A673 (cell line): ENCODE measurements at regions not wholly inside any gene's neighbourhood (a gene's known extent, or its start where the extent isn't known, plus 50 kb on each side); places are given as distances from the start of the nearest gene placed in this dataset.

Source experiments
- CTCF ChIP-seq: fragments of 300-800, 200-600 bp; sonication (generic); conservative IDR thresholded peaks from 2 replicates; pipeline ENCODE4 v1.5.1; 2017; ENCODE audit warnings: low read depth, mild to moderate bottlenecking, antibody characterized with exemption, low read length, moderate library complexity, mixed read lengths
- EZH2 ChIP-seq: fragments of 200-600 bp; sonication (generic); IDR thresholded peaks from 2 replicates; pipeline ENCODE4 v1.6.1; 2017; ENCODE audit warnings: borderline replicate concordance, low read depth, mild to moderate bottlenecking, mixed read lengths, antibody characterized with exemption, low read length; ENCODE audit not compliant: poor library complexity, severe bottlenecking

- TF ChIP-seq EZH2, result no peak
- TF ChIP-seq CTCF, result no peak
These were observed 325.4 kb downstream of the RNF144B start for GRCh38 chr6:18712595-18712994.
